CD4-positive, alpha-beta T cell (primary cell): ENCODE measurements at regions not wholly inside any gene's neighbourhood (a gene's known extent, or its start where the extent isn't known, plus 50 kb on each side); places are given as distances from the start of the nearest gene placed in this dataset.
"Not testable (repeated sequence)": the region's sequence is repeated elsewhere in the genome, so short reads cannot be mapped to it uniquely, and the experiment has no call there.

Experiments
- ATAC-seq: fragments of 200-7000 bp; cut with Tn5 transposase; one replicate; pipeline ENCODE4 v1.10.0; 2022; ENCODE audit warnings: mild to moderate bottlenecking; ENCODE audit not compliant: poor library complexity
- CTCF ChIA-PET: fragments of 350-600 bp; sonication (Branson Sonifier 250); formaldehyde crosslinking; loops from one replicate; lab custom pipeline; 2021; ENCODE audit warnings: antibody characterized with exemption, inconsistent platforms; lab: Charles Lee
- POLR2A ChIA-PET: fragments of 350-600 bp; sonication (Branson Sonifier 250); formaldehyde crosslinking; loops from one replicate; lab custom pipeline; 2021; ENCODE audit warnings: antibody characterized with exemption, inconsistent platforms; lab: Charles Lee
- DNase-seq, 14 experiments: peaks; one replicate each; pipeline ENCODE4 v3.0.0-alpha.2; 2013 to 2020; ENCODE audit warnings: mixed read lengths in 2 of 14
- H3K27ac ChIP-seq, 2 donors: one replicate each; pipeline versions ENCODE4 v1.5.1 to v1.7.0; 2013; ENCODE audit warnings: low read length in 2 of 2, low read depth in 1 of 2, mild to moderate bottlenecking in 1 of 2
- H3K27me3 ChIP-seq, 2 experiments: 1 replicate in 1 of 2; 2 replicates in 1 of 2; pipeline versions ENCODE4 v1.6.1 to v1.7.0; 2013; ENCODE audit warnings: low read length in 2 of 2, control low read depth in 1 of 2, mild to moderate bottlenecking in 1 of 2, moderate library complexity in 1 of 2; ENCODE audit not compliant: insufficient read depth in 2 of 2, control insufficient read depth in 1 of 2
- H3K36me3 ChIP-seq: one replicate; pipeline ENCODE4 v1.6.1; 2013; ENCODE audit warnings: low read length, control low read depth; ENCODE audit not compliant: insufficient read depth
- H3K4me1 ChIP-seq: one replicate; pipeline ENCODE4 v1.6.1; 2013; ENCODE audit warnings: low read length, control low read depth; ENCODE audit not compliant: insufficient read depth
- H3K4me3 ChIP-seq: one replicate; pipeline ENCODE4 v1.5.1; 2013; ENCODE audit warnings: mild to moderate bottlenecking, low read length, moderate library complexity
- H3K9me3 ChIP-seq, 2 experiments: 1 replicate in 1 of 2; 2 replicates in 1 of 2; pipeline versions ENCODE4 v1.6.1 to v1.7.0; 2013; ENCODE audit warnings: low read length in 2 of 2, mild to moderate bottlenecking in 2 of 2, control low read depth in 1 of 2, moderate library complexity in 1 of 2; ENCODE audit not compliant: control insufficient read depth in 1 of 2, insufficient read depth in 1 of 2
- H3K27ac Mint-ChIP-seq: one replicate; pipeline ENCODE4 v1.8.0; 2020; ENCODE audit warnings: mixed read lengths
- H3K27me3 Mint-ChIP-seq: one replicate; pipeline ENCODE4 v1.8.0; 2021; ENCODE audit warnings: mixed read lengths
- H3K36me3 Mint-ChIP-seq: one replicate; pipeline ENCODE4 v1.8.0; 2021; ENCODE audit warnings: low read depth, mixed read lengths
- H3K4me1 Mint-ChIP-seq: one replicate; pipeline ENCODE4 v1.8.0; 2021; ENCODE audit warnings: low read depth, mixed read lengths
- H3K4me3 Mint-ChIP-seq: one replicate; pipeline ENCODE4 v1.8.0; 2020; ENCODE audit warnings: mild to moderate bottlenecking, mixed read lengths
- H3K9me3 Mint-ChIP-seq: one replicate; pipeline ENCODE4 v1.8.0; 2020; ENCODE audit warnings: mixed read lengths
- CTCF ChIP-seq: fragments of 200-600 bp; IDR thresholded peaks from one replicate; pipeline ENCODE4 v1.8.0; 2022; ENCODE audit warnings: antibody characterized with exemption, mild to moderate bottlenecking
- intact Hi-C, 2 experiments: fragments of 100-400 bp; cut with DNase I in 1 of 2; cut with micrococcal nuclease in 1 of 2; formaldehyde crosslinking; loops; one replicate each; pipeline versions ENCODE4 v1.15.1 to v1.9.0; 2023 to 2025; cut with DNase I, micrococcal nuclease

GRCh38 chr3:193174140-193174539 lies 66.9 kb upstream of the PLAAT1 start:
- no peaks in the 10 kb centered on the region for H3K9me3 Mint-ChIP-seq
- no peaks in the 10 kb centered on the region for H3K4me1 ChIP-seq
- DNase-seq (no peak), ATAC-seq (no peak)
- no peak for TF ChIP-seq CTCF
- intact Hi-C loops: no loop called here
- POLR2A ChIA-PET: no interaction called here
- no peaks in the 10 kb centered on the region for H3K4me1 Mint-ChIP-seq
- H3K36me3 ChIP-seq: no peaks in the 10 kb centered on the region
- H3K36me3 Mint-ChIP-seq: no peaks in the 10 kb centered on the region
- H3K9me3 ChIP-seq: no peaks in the 10 kb centered on the region
- CTCF ChIA-PET: no interaction called here
- H3K4me3 ChIP-seq: no peak overlapping the region
- H3K27ac Mint-ChIP-seq: no peak overlapping the region
- H3K27me3 ChIP-seq: peaks cover 0 to 2% of the 10 kb centered on the region in 2 experiments
- peaks cover 11% of the 10 kb centered on the region for H3K27me3 Mint-ChIP-seq
- no peak overlapping the region for H3K4me3 Mint-ChIP-seq
- no peak overlapping the region for H3K27ac ChIP-seq

- H3K4me3 ChIP-seq, CTCF ChIA-PET, DNase-seq, H3K36me3 ChIP-seq, H3K4me3 Mint-ChIP-seq, H3K9me3 Mint-ChIP-seq, H3K4me1 ChIP-seq, H3K9me3 ChIP-seq, POLR2A ChIA-PET, H3K27me3 ChIP-seq, H3K27ac ChIP-seq, intact Hi-C loops, H3K27ac Mint-ChIP-seq, ATAC-seq, H3K4me1 Mint-ChIP-seq, H3K36me3 Mint-ChIP-seq: not testable (repeated sequence)
- H3K27me3 Mint-ChIP-seq: peaks cover 13% of the 10 kb centered on the region
Observed at GRCh38 chr3:193179332-193180012, 61.5 kb upstream of the PLAAT1 start.

GRCh38 chr3:193187070-193187722 lies 53.8 kb upstream of the PLAAT1 start:
- Mint-ChIP-seq H3K4me3 (no peak overlapping the region), H3K9me3 (no peaks in the 10 kb centered on the region), H3K27ac (no peak overlapping the region), H3K36me3 (no peaks in the 10 kb centered on the region), H3K27me3 (no peaks in the 10 kb centered on the region), H3K4me1 (no peaks in the 10 kb centered on the region)
- intact Hi-C loops: no loop called here
- Histone ChIP-seq H3K4me1 (no peaks in the 10 kb centered on the region), H3K36me3 (no peaks in the 10 kb centered on the region), H3K27me3 (no peaks in the 10 kb centered on the region), H3K27ac (no peak overlapping the region), H3K4me3 (no peak overlapping the region), H3K9me3 (no peaks in the 10 kb centered on the region)
- DNase-seq: no peak
- no peak for ATAC-seq
- ChIA-PET POLR2A (no interaction called here), CTCF (no interaction called here)
- no peak for TF ChIP-seq CTCF
